CD4-positive, alpha-beta T cell treated with Interleukin-4 for 1 hour (primary cell): ENCODE measurements at regions not wholly inside any gene's neighbourhood (a gene's known extent, or its start where the extent isn't known, plus 50 kb on each side); places are given as distances from the start of the nearest gene placed in this dataset.
"Not testable (repeated sequence)": the region's sequence is repeated elsewhere in the genome, so short reads cannot be mapped to it uniquely, and the experiment has no call there.

Experiments used
- DNase-seq, 2 donors: peaks; one replicate each; pipeline ENCODE4 v3.0.0-alpha.2; 2020 to 2022

DNA sequence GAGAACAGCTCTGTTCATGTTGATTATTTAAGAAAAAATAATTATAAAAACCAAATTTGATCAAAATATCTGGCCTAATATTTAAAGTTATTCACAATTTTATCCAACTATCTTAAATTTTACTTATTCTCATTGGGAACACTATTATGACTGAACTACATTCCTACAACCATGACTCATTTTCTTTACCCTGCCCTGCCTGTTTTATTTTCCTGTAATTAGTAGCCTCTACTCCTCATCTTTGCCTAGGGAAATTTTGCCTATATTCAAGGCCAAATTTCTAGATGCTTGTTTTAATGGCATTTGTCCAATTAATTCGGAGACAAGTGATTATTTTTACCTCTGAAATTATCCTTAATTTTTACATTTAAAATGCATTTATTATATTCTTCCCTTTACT, 289.7 kb upstream of the TMEM229A start:
- no peak for DNase-seq

DNA sequence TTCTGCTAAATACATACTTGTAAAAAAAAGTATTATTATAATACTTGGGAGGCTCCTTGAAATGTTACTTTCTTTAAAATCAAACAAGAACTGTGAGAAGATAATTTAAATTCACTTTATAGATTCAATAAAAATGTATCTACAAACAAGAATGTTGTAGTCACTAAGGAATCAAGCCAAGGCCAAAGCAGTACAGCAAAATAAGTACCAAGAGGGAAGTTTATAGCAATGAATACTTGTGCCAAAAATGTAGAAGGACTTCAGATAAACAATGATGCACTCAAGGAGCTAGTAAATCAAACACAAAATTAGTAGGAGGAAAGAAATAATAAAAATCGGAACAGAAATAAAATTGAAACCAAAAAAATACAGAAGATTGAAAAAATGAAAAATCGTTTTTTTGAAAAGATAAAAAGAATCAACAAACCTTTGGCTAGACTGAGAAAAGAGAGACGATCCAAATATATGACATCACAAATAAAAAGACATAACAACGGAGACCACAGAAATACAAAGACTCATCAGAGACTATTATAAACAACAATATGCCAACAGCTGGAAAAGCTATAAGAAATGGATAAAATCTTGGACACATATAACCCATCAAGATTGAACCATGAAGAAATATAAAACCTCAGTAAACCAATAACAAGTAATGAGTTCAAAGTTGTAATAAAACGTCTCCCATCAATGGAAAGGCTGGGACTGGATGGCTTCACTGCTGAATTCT, 286.0 kb upstream of the TMEM229A start:
- DNase-seq, result no peak

DNA sequence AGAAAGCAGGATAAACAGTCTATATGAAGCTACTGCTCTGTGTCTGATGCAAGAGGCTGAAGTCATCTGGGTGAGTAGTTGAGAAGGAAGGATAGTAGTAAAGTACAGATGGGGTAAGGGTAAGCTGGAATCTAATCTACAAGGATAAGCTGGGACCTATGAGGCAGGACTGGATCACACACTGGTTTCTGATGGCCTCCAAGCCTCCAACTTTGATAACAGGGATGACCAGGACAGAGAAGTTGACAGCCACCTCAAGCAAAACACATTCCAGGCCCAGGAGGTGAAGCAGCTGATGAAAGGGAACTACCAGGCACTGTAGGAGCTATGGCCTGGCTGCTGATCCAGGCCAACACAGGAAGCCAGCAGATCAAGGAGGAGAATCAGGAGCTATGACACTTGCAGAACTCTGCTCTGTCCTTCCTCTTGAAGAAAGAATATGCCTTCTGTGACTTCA, 278.1 kb upstream of the TMEM229A start:
- DNase-seq, result no peak

DNA sequence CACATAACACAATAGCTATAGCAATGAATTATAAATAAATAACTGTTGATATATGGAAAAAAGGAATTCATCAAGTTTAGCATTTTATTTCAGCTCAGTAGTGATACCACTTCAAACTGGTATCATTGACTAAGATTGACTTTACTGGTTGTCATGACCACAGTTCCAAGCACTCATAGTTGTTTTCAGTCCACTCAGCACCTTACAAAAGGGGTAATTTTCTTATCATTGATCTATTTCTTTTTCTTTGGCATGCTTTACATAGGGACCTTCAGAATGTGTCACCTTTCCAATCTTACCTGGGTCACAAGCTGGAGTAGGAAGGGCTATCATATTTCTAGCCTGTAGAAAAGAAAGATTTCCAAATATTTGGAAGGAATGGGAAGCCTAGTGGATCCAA, 275.5 kb upstream of the TMEM229A start:
- DNase-seq, result no peak

DNA sequence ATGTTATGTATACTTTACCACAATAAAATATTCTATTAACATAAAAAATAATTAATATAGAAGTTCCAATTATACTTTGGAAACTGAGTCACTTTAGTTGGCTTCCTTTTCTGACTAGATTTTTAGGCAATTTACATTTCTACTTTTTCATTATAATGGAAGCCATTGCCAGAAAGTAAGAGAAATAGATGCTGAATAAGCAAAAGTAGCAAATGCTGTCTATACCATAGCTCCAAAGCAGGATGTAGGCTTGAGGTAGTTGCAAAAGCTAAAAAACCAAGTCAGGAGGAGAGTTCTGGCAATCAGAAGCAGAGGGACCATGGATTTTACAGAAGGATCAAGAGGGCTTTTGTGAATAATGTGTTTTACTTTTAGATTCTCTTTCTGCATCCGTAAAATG, 262.4 kb upstream of the TMEM229A start:
- DNase-seq, result no peak

DNA sequence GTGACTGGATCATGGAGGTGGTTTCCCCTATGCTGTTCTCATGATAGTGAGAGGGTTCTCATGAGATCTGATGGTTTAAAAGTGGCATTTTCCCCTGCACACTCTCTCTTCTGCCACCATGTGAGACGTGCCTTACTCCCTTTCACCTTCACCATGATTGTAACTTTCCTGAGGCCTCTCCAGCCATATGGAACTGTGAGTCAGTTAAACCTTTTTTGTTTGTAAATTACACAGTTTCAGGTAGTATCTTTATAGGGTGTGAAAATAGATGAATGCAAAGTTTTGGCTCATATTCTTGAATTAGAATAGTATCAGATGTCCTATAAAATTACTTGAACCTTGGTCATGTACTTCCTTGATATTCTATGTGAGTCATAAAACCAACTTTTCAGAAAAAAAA, 252.1 kb upstream of the TMEM229A start:
- DNase-seq, result no peak

- DNase-seq, result no peak
These were observed 243.2 kb upstream of the TMEM229A start for GRCh38 chr7:124276005-124276622.

GRCh38 chr7:124275411-124275810, 242.5 kb upstream of the TMEM229A start:
- DNase-seq, result no peak

DNA sequence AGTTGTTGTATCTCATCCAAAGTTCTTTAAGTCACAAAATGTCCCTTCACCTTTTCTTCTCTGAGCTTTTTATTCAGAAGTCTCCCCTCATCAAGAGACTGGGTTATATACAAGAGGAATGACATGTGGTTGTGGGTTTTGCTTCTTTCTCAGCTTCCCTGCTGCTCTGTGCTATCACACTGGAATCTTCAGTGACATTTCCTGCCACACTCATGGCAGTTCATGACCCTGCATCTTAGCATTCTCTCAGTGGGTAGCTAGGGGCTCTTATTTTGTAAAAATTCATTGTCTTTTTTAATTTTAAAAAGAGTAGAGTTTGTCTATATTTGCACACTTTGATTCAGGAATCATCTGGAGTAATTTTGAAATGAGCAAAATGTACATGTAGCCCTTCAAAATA, 236.9 kb upstream of the TMEM229A start:
- DNase-seq, result no peak

DNA sequence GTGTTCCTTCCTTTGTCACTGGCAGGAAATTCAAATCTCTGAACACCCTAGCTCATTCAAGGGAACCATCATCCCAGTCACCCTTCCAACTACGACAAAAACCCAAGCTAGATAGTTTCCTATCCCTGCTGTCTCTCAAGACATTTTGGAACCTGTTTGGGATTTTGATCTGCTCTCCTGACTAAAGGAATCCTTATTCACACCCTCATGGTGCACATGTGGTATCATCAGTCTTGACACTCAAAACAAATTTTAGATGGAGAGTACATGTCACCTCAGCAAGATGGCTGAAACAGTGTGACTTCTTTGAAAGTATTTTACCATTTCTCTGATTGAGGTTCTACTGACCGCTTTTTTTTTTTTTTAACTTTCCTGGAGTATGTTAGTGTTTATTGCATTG, 234.3 kb upstream of the TMEM229A start:
- DNase-seq, result no peak

- DNase-seq, result no peak
These were observed 230.5 kb upstream of the TMEM229A start for GRCh38 chr7:124263232-124263827.

GRCh38 chr7:124261710-124262109, 228.8 kb upstream of the TMEM229A start:
- DNase-seq, result no peak

DNA sequence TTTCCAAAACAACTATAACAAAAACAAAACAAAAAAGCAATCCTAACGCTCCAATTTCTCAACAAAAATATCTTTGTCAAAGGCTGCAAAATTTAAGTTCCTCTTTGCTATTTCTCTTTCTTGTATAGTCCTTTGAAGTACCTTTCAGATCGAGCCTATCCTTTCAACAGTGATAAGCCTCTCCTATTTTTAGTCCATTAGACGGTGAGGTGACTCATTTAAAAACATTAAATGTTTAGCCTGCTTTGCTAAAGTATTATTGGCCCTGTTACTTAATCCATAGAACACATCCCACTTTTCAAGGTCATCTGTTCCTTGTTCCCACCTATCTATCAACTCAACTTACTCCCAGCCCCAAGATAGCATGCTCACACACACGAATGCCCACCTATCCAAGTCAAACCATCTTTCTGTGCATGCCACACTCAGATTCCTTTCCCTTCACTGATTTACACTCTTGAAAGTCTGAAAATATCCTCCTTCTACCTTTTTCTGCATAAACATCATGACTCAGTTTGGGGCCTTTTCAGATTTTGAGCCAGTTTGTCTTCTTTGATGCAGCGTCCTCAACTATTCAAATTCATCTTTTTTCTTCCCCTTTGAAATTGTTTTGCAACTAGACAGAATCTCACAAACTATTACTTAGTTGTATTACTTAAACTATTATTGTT, 224.9 kb upstream of the TMEM229A start:
- DNase-seq, result no peak

DNA sequence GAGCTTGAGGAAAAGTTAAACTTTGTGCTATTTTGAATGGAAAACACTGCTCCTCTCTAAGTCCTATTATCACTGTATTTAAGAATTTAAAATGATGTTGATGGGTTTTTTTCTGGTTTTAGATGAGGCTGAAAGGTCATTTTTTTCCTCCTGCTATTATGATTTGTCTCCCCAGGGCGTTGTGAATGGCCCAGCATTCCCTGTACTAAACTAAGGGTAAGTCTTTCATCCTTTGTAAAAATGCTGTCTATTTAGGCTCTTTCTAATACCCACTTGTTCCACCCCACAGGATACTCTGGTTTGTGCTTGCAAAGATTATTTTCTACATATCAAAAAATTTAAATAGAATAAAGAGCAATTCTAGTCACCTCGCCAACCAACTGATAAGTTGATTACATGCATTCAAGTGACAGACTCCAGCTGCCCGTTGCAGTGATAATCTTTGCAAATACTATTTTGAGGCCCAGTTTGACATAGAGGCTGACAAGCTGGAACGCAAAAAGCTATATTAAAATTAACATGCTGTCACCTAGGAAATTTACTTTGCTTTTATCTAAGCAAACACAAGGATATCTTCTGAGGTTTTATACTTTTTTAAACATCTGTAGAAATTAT, 222.3 kb upstream of the TMEM229A start:
- no peak for DNase-seq

DNA sequence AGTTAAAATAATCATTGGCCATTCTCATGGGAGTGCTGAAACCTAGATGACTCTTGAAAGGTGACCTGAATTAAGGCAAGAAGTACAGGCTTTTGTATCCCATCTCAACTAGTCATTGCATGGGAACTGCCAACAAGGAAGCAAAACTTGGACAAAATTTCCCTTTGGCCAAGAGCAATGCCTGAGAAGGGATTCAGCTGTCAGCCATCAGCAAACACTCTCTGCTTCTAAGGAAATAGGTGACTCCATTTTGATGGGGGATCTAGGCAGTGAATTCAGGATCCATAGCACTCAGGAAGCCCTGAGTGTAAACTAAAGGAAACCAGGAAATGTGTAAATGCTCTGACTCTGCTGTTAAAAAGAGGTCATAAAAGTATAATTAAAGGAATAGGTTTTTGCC, 221.5 kb upstream of the TMEM229A start:
- DNase-seq, result no peak

GRCh38 chr7:124251636-124252035, 218.8 kb upstream of the TMEM229A start:
- no peak for DNase-seq

DNA sequence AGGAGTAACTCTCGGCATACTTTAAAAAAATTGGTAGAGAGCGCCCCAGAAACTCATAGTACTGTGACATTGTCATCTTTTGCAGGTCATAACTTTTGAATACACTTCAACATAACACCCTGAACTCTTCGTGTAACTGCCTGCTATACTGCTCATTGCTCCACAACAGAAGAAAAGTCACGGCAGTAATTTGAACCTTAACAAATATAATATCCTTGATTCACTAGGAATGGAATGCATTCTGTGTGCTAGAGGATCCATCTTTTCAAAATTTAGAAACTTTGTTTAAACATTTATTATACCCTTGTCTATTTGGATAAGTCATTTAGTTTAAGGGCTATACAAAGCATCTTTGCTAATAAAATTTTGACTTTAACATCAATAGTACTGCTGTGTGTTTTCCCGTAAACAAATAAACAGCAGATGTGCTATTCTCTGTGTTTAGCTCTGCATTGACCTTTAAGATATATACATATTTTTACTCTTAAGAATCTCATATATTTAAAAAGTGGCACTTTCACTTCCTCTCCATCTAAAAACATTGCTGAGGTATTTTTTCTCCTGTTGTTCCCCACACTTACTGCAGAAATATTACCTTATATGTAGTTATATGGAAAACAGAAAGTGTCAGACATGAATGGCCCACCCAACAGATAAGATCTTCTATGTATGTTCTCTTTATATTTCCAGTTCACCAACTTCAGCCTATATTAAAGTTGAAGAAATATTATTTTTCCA, 217.6 kb upstream of the TMEM229A start:
- no peak for DNase-seq

GRCh38 chr7:124247691-124248090, 214.8 kb upstream of the TMEM229A start:
- DNase-seq, result no peak

- DNase-seq, result no peak
These were observed 213.5 kb upstream of the TMEM229A start for GRCh38 chr7:124246262-124246863.

DNA sequence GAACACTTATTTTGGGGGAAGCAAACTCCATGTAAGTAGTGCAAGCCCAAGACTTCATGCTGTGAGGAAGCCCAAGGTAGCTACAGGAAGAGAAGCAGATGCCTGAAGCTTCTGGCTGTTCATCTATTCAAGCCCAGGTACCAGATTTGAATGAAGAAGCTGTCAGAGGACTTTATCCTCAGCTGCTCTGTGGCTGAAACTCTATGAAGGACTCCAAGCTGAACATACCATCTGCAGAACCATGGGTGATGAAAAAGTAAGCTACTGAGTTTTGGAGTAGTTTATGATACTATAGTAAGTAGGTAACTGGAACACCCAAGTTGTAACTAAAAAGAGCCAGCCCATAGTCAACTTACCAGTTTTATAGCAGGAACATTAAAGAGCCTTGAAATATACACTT, 211.6 kb upstream of the TMEM229A start:
- not testable (repeated sequence) for DNase-seq

DNA sequence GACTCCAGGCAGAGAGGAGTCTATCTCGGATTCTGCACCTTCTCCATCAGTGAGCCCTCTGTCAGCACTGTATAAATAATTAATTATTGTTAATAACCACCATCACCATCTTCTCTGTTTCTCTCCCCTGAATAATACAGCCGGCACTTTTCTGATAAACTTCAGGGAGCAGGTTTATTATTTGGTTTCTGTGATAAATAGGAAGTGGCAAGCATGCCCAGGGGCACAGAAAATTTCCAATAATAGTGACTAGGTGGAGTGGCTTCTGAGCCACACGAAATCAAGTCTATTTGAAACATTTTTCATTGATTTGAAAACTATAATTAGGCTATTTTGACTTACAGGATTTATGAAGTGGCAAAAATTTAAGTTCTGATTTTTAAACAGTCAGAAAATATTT, 186.8 kb upstream of the TMEM229A start:
- no peak for DNase-seq

DNA sequence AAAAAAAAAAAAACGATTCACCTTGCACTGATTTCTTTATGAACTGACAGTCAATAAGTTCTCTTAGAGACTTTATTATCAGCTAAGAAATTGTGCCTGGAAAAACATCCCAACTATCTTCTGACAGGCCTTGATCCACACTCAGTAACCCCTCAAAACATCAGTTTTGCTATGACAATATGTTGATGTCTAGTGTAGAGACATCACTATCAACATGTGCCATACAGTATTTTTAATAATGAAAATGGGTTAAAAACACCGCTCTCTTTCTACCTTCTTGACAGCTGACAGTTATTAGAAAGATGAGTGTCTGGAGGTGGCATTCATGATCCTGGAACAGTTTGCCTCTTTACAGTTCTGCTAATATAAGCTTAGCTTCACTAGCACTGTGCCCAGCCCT, 175.8 kb upstream of the TMEM229A start:
- DNase-seq, result no peak
